Erythroblast (primary cell): ENCODE measurements at regions not wholly inside any gene's neighbourhood (a gene's known extent, or its start where the extent isn't known, plus 50 kb on each side); places are given as distances from the start of the nearest gene placed in this dataset.

Experiments
- GATA1 ChIP-seq: IDR thresholded peaks from 2 replicates; pipeline ENCODE4 v1.6.1; 2011; ENCODE audit warnings: low read depth, mild to moderate bottlenecking, control low read depth, low read length, moderate library complexity
- POLR2A ChIP-seq: IDR thresholded peaks from 2 replicates; pipeline ENCODE4 v1.6.1; 2011; ENCODE audit warnings: mild to moderate bottlenecking, low read length

DNA sequence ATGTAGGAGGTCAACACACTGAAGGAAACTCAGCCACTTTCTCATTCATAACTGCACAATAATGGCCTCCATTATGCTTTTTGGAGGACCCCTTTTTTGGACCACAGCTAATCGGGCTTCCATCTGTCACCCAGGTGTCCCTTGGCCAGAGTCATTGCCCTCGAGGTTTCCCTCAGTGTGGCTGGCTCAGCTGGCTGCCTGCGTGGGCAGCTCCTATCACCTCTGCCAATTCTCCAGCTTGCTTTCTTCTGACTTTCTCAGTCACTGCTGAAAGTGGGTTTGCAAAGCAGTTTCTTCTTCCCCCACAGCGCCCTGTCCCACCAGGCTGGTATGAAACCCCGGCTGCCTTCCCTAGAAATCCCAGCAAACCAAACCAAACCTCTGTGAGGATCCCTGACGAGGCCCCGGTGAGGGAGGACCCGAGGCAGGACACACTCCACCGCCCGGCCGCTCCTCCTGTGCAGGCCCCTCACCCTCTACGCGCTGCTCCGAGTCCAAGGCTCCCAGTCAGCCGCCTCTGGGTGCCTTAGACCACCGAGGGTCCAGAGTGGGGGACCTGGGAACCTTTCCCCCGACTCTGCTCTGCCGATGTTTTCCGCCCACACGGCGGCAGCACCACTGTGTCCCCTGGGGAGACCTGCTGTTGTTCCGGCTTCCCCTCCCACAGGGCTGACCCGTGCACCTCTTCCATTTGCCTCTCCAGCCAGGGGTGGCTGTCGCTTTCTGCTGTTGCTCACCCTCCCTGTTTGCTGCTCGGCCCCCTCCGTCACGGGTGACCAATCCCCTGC lies 109.5 kb downstream of the TENT4A start:
- TF ChIP-seq GATA1, result no peak
- no peak for TF ChIP-seq POLR2A
